ENCODE measurements at regions not wholly inside any gene's neighbourhood (a gene's known extent, or its start where the extent isn't known, plus 50 kb on each side); places are given as distances from the start of the nearest gene placed in this dataset.

DNA sequence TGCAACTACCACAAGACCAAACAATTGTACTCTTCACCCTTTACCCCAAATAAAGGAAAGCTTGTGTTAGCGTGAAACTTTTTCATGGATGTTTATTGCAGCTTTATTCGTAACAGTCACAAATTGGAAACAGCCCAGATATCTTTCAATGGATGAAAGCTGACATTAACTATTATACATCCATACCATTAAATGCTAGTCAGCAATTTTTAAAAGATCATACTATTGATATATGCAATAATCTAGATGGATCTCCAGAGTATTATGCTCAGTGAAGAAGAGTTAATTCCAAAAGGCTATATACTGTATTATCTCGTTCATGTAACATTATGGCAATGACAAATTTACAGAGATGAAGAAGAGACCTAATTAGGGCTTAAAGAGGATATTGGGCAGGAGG, 1491.2 kb upstream of the CDH8 start:
- TF ChIP-seq, protein P1, sequence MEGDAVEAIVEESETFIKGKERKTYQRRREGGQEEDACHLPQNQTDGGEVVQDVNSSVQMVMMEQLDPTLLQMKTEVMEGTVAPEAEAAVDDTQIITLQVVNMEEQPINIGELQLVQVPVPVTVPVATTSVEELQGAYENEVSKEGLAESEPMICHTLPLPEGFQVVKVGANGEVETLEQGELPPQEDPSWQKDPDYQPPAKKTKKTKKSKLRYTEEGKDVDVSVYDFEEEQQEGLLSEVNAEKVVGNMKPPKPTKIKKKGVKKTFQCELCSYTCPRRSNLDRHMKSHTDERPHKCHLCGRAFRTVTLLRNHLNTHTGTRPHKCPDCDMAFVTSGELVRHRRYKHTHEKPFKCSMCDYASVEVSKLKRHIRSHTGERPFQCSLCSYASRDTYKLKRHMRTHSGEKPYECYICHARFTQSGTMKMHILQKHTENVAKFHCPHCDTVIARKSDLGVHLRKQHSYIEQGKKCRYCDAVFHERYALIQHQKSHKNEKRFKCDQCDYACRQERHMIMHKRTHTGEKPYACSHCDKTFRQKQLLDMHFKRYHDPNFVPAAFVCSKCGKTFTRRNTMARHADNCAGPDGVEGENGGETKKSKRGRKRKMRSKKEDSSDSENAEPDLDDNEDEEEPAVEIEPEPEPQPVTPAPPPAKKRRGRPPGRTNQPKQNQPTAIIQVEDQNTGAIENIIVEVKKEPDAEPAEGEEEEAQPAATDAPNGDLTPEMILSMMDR (IDR thresholded peaks at IDR 0.05) = no peak
- no peak for TF ChIP-seq POLR2A (IDR thresholded peaks at IDR 0.05)
- TF ChIP-seq POLR2AphosphoS5 (IDR thresholded peaks at IDR 0.05; ENCODE audit: insufficient read depth in 1 of 2, low read depth in 1 of 2) = no peak

Data from vagina (tissue), 2 donors.